ENCODE measurements at regions not wholly inside any gene's neighbourhood (a gene's known extent, or its start where the extent isn't known, plus 50 kb on each side); places are given as distances from the start of the nearest gene placed in this dataset.

DNA sequence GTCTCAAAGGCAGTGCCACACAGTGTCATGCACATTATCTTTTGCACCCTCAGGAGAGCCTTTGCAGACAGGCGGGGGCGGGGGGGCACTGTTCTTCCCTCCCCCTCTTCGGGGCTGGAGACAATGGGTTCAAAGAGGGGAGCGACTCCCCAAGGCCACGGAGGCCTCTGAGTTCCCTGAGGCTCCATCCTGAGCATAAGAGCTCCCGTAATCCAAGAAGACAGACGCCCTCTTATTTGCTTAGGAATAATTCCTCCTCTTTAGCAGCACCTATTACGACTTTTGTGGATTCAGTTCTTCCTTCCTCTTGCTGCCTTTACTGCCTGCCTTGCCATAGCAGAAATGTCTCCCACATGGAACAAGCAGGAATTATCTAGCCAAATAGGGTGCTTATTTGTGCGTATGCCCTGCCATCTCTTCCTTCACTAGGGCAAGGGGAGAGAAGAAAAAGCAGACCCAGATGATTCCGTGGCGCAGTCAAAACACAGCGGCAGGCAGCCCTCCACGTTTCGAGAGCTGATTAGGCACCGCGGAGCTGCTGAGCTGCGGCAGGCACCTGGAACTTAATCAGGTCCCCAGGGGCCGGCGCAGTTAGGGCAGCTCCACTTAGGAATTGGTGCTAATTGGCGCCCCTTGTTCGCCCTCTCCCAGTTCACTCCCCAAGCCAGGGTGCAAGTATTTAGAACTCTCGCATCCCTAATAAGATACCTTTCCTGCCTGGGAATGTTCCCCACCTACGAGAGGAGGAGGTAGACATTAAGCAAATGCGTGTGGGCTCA lies 233.4 kb upstream of the MYT1L start:
- TF ChIP-seq, protein P1, sequence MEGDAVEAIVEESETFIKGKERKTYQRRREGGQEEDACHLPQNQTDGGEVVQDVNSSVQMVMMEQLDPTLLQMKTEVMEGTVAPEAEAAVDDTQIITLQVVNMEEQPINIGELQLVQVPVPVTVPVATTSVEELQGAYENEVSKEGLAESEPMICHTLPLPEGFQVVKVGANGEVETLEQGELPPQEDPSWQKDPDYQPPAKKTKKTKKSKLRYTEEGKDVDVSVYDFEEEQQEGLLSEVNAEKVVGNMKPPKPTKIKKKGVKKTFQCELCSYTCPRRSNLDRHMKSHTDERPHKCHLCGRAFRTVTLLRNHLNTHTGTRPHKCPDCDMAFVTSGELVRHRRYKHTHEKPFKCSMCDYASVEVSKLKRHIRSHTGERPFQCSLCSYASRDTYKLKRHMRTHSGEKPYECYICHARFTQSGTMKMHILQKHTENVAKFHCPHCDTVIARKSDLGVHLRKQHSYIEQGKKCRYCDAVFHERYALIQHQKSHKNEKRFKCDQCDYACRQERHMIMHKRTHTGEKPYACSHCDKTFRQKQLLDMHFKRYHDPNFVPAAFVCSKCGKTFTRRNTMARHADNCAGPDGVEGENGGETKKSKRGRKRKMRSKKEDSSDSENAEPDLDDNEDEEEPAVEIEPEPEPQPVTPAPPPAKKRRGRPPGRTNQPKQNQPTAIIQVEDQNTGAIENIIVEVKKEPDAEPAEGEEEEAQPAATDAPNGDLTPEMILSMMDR (IDR thresholded peaks at IDR 0.05; ENCODE audit: insufficient read depth, missing control alignments): no peak
- no peak for FAIRE-seq
- DNase-seq (ENCODE audit: insufficient read length, low spot score): peak; percentile 84

DNA sequence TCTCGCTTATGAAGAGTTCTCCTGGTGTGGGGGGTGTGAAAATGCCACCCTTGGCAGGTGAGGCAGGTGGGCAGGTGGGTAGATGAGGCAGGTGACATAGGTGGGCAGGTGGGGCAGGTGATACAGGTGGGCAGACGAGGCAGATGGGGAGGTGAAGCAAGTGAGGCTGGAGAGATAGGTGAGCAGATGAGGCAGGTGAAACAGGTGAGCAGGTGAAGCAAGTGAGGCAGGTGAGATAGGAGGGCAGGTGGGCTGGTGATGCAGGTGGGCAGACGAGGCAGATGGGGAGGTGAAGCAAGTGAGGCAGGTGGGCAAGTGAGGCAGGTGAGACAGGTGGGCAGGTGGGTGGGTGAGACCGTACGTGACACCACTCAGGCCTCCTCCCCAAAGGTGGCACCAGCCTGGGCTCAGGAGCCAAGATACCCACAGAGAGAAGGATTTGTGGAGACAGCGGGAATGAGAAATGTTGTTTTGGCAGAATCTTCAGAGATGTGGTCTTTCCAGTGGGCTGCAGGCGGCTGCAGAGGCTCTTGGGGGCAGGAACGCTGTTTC lies 232.3 kb upstream of the MYT1L start:
- TF ChIP-seq, protein P1 (IDR thresholded peaks at IDR 0.05; ENCODE audit: insufficient read depth, missing control alignments): no peak
- FAIRE-seq (no peak), DNase-seq (ENCODE audit: insufficient read length, low spot score) (no peak)

DNA sequence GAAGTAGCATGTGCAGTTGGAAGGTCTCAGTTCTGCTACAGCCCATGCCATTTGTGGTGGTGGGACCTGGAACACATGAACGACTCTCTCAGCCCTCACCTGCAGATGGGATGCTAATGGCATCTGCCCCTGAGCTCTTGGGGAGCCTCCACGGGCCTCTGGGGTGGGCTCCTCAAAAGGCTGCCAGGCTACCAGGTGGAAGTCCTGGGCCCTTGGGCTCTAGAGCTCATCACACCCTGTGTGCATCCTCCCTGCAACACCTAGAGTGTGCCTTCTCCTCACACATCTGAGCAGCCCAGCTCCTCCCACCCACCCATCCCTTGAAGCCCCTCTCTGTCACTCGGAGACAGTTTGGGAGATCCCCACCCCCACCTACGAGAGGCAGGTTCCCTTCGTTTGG lies 231.8 kb upstream of the MYT1L start:
- FAIRE-seq (no peak), DNase-seq (ENCODE audit: insufficient read length, low spot score) (no peak)
- TF ChIP-seq, protein P1 (IDR thresholded peaks at IDR 0.05; ENCODE audit: insufficient read depth, missing control alignments): no peak

DNA sequence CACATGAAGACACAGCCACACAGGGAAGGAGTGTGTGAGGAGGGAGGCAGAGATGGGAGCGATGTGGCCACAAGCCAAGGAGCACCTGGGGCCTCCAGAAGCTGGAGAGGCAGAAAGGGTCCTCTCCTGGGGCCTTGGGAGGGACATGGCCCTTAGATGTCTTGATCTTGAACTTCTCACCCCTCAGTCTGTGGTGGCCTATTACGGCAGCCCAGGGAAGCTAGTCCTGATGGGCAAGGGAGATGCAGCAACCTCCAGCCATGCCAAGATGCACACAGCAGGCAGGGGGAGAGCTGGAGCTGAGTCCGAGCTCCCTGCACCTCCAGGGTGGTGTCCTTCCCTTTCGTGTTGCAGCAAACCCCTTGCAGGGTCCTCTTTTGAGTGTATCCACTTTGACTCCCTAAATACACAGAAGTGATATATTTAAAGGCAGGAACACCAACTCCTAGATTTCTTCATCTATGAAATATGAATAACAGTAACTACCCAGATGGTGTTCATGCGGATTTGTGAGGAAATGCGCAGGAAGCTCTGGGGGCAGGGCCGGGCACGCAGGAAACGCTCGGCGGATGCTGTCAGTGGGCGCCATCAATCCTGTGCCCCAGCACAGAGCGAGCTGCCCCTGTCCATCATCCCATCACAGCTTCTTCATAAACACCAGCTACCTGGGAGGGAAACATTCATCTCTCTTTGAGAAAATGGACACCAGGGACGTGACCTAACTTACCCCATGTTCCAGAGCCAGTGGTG lies 230.4 kb upstream of the MYT1L start:
- TF ChIP-seq, protein P1 (IDR thresholded peaks at IDR 0.05; ENCODE audit: insufficient read depth, missing control alignments): no peak
- FAIRE-seq (no peak), DNase-seq (ENCODE audit: insufficient read length, low spot score) (no peak)

DNA sequence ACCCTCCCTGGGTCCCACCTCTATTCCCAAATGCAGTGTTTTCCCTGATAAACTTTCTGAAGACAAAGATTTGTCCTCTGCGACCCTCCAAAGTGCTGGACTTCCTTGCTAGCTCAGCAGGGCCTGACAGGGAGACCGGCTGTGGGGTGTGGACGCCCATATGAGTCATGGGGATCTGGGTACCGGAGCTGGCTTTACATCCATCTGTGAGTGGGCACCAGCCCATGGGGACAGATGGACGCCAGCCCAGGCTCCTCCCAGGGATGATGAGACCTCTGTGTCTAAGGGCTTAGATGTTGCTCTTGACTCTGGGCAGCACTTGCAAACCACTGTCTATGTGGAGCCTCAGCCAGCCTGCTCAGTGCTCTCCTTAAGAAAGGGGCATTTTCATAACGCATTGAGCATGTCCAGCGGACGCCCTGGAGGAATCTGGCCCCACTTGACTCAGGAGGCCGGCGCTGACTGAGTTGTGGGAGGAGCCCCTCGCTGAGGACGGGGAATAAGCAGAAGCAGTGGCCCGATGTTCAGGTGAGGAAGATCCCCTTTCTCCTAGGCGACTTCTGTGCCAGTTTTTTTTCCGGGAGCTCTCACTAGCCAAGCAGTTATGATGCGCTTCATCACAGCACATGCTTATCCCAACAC lies 229.4 kb upstream of the MYT1L start:
- TF ChIP-seq, protein P1 (IDR thresholded peaks at IDR 0.05; ENCODE audit: insufficient read depth, missing control alignments): no peak
- FAIRE-seq (no peak), DNase-seq (ENCODE audit: insufficient read length, low spot score) (no peak)

DNA sequence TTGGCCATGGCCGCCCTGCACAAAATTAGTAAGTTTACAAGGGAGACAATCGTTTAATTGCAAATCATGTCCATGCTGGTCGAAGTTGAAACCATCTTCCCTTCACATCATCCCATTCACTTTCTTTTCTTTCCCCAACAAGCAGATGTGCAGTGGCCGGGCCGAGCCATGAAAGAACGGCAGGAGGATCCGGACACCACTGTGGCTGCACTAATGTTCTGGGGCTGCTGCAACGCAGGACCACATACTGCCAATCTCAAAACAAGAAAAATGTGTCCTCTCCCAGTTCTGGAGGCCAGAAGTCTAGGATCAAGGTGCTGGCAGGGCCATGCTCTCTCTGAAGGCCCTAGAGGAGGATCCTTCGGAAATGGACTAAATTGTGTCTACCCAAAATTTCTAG lies 227.4 kb upstream of the MYT1L start:
- TF ChIP-seq, protein P1 (IDR thresholded peaks at IDR 0.05; ENCODE audit: insufficient read depth, missing control alignments): no peak
- DNase-seq (ENCODE audit: insufficient read length, low spot score): no peak
- no peak for FAIRE-seq

Measured in D721Med (cell line).